ENCODE measurements at regions not wholly inside any gene's neighbourhood (a gene's known extent, or its start where the extent isn't known, plus 50 kb on each side); places are given as distances from the start of the nearest gene placed in this dataset.

- no peak for DNase-seq
These were observed 266.4 kb upstream of the ZNF608 start for GRCh38 chr5:125012727-125013451.

DNA sequence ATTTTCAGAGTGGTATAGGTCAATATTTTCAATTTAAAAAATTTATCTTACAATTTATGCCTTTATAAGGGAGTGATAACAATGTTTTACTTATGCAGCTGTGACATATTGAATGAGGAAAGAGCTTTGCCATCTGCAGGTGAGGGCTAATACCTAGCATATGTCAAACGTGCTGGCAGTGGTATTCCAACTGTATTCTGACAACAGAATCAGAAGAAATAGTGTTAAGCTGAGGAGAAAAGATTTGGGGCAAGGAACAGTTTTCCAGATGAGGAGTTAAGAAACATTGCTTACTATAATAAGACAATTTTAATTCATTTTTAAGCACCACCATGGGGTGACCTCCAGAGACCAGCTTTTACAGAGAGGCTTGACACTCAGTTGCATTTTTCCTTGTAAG is 267.8 kb upstream of the ZNF608 start:
- DNase-seq: no peak

GRCh38 chr5:125017796-125018195 is 271.4 kb upstream of the ZNF608 start:
- DNase-seq: no peak

DNA sequence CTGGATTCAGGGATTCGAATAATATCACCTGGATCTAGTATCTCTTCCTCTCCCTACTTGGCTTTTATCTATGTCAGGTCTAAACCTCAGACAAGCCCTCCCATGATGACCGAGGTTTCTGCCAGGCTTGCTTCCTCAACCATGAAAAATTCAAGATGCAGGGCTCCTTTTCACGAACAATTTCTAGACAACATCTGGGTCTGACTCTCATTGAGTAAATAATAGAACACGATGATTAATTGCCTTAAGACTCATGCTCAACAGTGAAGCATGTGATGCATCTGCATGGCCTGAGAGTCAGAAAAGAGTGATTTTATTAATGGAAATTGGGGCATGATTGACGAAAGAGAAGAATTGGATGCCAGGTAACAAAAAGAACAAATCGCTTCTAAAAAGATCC is 277.2 kb upstream of the ZNF608 start:
- DNase-seq: no peak

- no peak for DNase-seq
These were observed 280.7 kb upstream of the ZNF608 start for GRCh38 chr5:125026867-125027731.

GRCh38 chr5:125032286-125032685 is 285.8 kb upstream of the ZNF608 start:
- no peak for DNase-seq

- no peak for DNase-seq
These were observed 287.2 kb upstream of the ZNF608 start for GRCh38 chr5:125033602-125034001.

DNA sequence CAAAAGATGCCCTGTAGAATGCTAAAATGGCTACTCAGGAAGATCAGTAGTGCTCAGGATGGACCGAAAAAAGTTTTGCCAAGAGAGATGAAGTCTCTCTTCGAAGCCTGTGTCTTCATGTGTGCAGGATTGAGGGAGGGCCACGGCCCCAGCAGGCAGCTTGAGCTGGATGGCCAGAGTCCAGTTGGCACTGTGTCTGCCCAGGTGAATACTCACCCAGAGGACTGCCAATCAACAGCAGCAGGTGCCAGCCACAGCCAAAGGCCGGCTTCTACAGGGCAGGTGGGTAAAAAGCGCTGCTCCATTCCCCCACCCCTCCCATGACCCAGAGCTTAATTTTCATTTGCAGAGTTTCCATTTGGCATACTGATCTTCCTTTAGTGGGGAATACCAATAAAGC is 287.9 kb upstream of the ZNF608 start:
- no peak for DNase-seq

GRCh38 chr5:125036494-125036893 is 290.1 kb upstream of the ZNF608 start:
- no peak for DNase-seq

DNA sequence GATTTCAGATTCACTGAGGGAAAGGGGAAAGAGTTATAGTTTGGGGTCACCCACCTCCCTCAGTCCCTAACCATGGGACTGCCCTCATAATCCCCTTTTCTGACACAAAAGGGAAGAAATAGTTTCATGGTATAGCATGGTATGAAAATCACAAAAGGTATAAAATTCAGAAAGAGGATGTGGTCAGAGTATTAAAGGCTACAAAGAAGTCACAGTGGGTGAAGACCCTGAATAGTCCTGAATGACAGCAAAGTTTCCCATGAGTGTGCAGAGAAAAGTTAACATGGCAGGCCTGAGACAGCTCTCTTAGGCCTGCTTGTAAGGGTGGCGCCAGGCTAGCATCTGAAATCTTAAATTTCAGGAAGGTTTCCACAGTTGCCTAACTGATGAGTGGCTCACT is 290.6 kb upstream of the ZNF608 start:
- no peak for DNase-seq

- DNase-seq: no peak
These were observed 291.1 kb upstream of the ZNF608 start for GRCh38 chr5:125037530-125037929.

DNA sequence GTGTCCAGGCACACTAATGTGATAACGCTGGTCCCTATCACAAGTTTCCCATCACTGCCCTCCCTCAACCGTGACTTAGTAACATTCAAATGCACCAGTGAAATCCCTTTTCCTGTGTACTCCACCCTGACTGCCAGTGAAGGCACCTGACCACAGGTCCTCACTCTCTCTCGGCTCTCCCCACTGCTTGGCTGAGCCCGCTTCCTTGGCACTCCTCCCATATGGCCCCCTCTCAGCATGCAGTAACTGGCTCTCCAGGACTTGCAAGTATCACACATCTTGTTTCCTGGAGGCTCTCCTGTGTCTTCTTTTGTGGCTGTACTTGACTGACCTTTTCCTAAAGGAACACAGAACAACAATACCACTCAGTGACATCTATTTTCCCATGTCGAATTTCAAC is 292.0 kb upstream of the ZNF608 start:
- DNase-seq: no peak

DNA sequence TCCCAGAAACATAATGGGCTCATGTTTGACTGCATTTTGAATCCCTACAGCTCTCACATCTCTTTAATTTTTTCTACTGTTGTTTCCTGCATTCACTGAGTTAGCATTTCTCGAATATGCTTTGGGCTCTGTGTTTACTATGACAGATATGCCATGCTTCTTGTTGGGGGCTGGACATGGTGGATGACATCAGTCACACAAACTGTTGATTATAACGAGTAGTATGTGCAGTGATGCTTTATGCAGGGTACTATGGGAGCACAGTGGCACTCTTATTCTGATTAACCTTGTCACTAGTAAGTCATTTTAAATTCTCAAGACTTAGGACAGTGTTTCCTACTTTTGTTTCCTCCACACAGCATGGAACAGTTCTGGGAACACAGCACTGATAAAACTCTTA is 295.4 kb upstream of the ZNF608 start:
- DNase-seq: no peak

GRCh38 chr5:125042261-125042890 is 295.9 kb upstream of the ZNF608 start:
- no peak for DNase-seq

- no peak for DNase-seq
These were observed 297.4 kb upstream of the ZNF608 start for GRCh38 chr5:125043781-125044391.

- no peak for DNase-seq
These were observed 298.2 kb upstream of the ZNF608 start for GRCh38 chr5:125044491-125045282.

- no peak for DNase-seq
These were observed 299.2 kb upstream of the ZNF608 start for GRCh38 chr5:125045646-125046045.

GRCh38 chr5:125046838-125047237 is 300.4 kb upstream of the ZNF608 start:
- no peak for DNase-seq

GRCh38 chr5:125047871-125048270 is 301.4 kb upstream of the ZNF608 start:
- DNase-seq: no peak

DNA sequence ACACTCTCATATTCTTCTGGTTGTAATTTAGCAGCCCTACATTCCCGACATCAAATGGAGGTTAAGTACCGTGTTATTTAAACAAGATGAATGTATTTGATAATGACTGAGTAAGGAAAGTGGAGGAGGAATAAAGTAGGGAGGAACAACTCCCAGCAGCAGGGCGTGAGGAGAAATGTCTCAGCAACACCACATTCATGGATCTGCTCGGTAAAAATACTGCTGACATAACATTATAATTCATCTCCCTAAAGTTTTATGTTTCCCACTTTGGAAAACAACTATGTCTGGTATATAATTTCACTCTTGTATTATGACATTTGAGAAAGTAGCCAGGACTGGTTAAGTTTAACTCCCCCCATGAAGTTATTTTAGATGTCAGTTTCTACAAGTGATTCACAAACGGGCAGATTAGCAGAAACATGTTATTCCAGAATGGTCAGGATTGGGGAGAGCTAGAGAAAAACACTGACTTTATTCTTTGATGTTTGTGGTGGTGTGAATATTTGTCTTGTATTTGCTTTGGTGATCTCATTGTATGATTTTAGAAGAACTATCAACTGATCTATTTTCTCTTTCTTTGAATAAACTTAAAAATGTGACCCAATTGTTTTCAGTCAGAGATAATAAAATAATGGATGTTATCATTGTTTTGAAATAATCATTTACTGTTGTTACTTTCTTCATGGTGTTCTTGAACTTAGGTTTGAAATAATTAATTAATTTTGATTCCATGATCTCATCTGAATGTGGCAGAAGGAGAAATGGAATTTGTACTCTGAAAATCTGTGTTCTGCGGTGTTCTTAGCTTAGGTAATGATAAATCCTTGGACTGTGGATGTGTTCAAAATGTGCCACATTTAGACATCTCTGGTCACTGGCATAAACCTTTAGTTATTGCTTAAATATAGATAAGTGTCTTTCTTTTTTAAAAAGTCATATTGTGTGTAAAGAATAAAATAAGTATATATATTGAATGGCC is 303.6 kb upstream of the ZNF608 start:
- DNase-seq: no peak

- no peak for DNase-seq
These were observed 304.5 kb upstream of the ZNF608 start for GRCh38 chr5:125050926-125051325.
